GM18907 (cell line): ENCODE measurements at regions not wholly inside any gene's neighbourhood (a gene's known extent, or its start where the extent isn't known, plus 50 kb on each side); places are given as distances from the start of the nearest gene placed in this dataset.

ENCODE experiments used
- ATAC-seq: cut with Tn5 transposase; IDR thresholded peaks from one replicate; pipeline ENCODE4 v1.9.1; 2021; ENCODE audit warnings: mild to moderate bottlenecking, moderate library complexity; ENCODE audit not compliant: unreplicated experiment

- no peak for ATAC-seq
These were observed 66.7 kb downstream of the CD164 start for GRCh38 chr6:109315341-109316110.

- ATAC-seq, result no peak
These were observed 68.0 kb downstream of the CD164 start for GRCh38 chr6:109314313-109314712.

GRCh38 chr6:109313139-109313538, 69.1 kb downstream of the CD164 start:
- ATAC-seq, result no peak

DNA sequence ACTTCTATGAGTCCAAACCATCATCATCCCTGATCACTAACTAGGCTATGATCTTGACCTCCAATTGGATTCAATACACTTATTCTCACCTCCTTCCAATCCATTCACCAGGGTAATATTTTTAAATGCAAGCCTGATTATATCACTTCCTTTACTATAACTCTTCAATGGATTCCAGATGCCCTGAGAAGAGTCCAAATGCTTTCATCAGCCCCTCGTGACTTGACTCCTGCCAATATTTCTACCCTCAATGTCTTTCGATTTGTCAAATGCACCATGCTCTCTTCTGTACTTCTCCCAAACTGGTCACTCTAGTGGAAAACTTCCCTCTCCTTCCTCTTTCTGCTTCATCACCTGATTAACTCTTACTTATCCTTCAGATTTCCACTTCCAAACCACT, 70.8 kb downstream of the CD164 start:
- no peak for ATAC-seq

- ATAC-seq, result no peak
These were observed 72.3 kb downstream of the CD164 start for GRCh38 chr6:109309917-109310316.

- ATAC-seq, result no peak
These were observed 74.2 kb downstream of the CD164 start for GRCh38 chr6:109308018-109308492.

GRCh38 chr6:109306733-109307132, 75.5 kb downstream of the CD164 start:
- ATAC-seq, result no peak

DNA sequence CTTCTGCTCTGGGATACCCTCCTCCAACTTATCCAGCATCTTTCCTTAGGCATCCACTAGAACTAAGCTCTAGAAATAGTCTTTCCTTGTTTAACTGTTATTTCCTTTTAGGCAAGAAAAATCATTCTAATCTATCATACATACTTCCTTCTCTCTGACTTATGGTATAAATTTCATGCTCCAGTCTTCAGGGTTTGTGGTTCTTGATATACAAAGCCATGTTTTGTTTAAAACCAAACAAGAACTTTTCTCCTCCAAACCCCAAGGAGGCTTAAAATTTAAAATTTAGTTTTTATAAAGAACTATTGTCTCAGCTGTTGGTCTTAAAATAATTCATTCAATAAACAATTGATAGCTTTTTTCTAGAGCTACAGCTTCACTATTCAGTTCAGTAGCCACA, 77.2 kb downstream of the CD164 start:
- no peak for ATAC-seq

- ATAC-seq, result no peak
These were observed 77.8 kb downstream of the CD164 start for GRCh38 chr6:109304284-109305015.

DNA sequence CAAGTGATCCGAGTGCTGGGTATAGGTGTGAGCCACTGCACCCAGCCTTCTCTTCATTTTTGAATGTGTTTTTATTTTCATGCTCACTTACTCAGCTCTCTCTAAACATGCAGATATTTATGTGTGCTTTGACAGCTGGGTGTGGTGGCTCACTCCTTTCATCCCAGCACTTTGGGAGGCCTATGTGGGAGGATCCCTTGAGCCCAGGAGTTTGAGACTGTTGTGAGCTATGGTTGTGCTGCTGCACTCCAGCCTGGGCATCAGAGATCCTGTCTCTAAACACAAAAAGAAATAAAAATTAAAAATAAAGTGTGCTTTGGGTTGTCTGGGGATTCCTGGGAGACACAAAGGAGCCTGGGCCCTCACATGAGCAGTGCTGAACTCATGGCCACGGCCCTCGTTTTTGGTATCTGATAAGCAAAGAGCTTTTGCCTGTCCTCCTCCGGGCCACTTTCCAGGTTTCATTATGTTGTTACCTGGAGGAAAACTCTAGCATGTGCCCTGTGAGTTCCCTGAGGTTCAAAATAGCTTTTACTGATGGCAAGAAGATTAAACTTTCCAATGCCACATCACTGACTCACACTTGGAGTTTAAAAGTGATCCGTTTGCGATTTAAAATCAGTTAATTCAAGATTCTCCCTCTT, 78.5 kb downstream of the CD164 start:
- ATAC-seq, result no peak

DNA sequence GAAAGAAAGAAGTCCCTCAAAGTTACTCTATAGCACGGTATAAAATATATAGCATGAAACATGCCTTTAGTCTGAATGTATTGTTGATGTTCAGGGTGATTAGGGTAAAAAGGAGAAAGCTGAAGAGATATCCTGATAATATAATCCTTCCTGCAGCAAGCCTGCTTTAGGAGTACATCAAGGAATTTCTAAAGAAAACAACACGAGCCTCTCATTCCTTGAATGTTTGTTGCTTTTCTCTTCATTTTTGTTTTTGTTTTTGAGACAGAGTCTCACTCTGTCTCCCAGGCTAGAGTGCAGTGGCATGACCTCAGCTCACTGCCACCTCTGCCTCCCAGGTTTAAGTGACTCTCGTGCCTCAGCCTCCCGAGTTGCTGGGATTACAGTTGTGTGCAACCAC, 79.1 kb downstream of the CD164 start:
- ATAC-seq, result no peak

DNA sequence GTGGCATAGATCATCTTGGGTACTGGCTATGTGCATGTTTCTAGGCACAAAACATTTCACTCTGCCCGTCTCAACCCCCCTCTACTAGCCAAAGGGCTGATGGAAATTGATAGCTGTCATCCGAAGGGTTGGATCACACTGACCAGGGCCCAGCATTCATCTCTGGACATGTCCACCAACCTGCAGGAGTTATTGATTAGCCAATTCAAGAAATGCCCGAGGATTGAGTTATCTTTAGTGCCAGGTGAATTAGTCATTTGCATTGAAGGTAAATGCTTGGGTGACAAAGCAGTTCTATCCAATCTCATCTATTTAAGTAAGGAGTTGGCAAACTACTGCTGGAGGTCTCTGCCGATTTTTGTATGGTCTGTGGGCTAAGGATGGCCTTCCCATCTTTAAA, 80.1 kb downstream of the CD164 start:
- no peak for ATAC-seq

- no peak for ATAC-seq
These were observed 80.8 kb downstream of the CD164 start for GRCh38 chr6:109301418-109301817.

DNA sequence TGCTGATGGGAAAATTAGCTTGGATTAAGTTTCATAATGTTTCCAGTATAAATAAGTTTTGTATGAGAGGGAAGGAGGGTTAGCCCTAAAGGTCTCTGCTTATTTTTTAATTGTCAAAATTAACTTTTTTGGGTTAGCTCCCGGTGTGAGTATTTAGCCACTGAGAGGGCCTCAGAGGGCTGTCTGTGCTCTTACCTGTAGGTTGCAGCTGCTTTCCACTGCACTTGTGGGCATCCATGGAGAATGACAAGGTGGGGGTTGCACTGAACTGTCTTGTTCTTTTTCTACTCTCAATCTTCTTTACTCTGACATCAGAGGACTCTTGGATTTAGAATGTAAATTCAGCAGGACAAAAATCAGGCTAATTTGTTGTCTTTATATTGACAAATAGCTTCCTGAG, 81.4 kb downstream of the CD164 start:
- ATAC-seq, result no peak

- ATAC-seq, result no peak
These were observed 82.3 kb downstream of the CD164 start for GRCh38 chr6:109299776-109300564.

DNA sequence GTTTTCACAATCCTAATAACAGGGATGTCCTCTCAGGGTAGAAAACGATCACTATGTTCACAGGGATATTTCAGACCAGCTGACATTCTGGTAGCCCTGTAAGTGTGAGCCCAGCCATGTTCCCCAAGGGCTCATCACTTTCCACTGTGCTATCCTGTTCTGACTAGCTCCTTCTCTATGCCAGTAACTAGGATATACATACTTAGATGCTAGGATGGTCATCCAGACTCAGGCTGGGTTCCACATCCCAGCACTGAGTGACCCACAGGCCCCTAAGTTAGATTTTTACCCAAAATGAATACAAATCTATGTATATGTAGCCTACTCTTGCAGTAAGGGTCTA, 83.0 kb downstream of the CD164 start:
- no peak for ATAC-seq

DNA sequence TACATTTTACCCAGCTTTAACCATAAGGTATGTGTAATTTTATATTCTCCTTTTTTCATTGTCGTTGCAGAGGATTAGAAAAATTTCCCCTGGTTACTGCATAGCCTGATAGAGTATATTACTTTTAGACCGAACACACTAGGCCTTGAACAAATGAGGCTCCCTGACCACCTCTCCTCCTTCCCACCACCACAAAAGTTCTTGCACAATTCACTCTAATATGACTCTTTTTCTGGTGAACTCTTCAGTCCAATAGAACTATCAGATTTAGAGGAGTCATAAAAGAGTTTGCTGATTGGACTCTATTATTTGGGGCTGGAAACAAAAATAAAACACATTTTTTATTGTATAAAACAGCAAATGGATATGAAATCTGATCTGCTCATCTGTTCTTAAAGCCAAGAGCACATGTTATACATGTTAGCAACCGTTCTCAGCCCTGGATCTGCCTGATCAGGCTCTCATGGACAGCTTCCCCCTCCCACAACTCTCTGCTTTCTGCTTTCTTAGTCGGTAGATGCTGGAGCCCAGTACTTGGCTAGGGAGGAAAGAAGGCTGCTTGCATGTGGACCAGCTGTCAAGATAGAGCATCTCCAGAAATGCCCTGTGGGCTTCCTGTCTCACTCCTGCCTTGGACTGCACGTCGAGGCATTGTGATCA, 83.5 kb downstream of the CD164 start:
- ATAC-seq, result no peak

- ATAC-seq, result no peak
These were observed 84.7 kb downstream of the CD164 start for GRCh38 chr6:109297406-109298110.

- no peak for ATAC-seq
These were observed 85.3 kb downstream of the CD164 start for GRCh38 chr6:109296971-109297372.

DNA sequence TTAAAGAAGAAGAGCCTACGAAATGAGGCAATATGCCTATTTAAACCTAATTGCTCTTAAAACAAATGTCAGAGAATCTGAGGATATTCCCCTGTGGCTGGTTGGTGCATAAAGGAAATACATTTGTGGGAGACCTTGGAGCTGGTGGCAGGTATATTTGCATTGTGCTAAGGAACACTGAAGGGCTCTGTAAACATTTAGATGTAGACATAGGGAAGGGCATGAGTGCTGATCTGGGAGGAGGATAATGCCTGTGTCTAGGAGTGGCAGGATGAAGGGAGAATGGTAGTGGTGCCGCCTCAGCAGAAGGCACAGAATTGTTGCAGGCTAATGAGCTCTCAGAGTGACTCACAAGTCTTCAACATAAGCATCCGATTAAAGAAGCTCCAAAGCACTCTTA, 85.8 kb downstream of the CD164 start:
- ATAC-seq, result no peak
